B cell (primary cell): ENCODE measurements at regions not wholly inside any gene's neighbourhood (a gene's known extent, or its start where the extent isn't known, plus 50 kb on each side); places are given as distances from the start of the nearest gene placed in this dataset.

Experiments used
- EZH2 ChIP-seq: IDR thresholded peaks from 2 replicates; pipeline ENCODE4 v1.6.1; 2012; ENCODE audit warnings: borderline replicate concordance, low read depth, mild to moderate bottlenecking, moderate library complexity, low read length; ENCODE audit not compliant: insufficient read depth, poor library complexity, severe bottlenecking
- TF ChIP-seq, protein P1 (sequence below): fragments of 200-600 bp; IDR thresholded peaks from one replicate; pipeline ENCODE4 v1.8.0; 2022; ENCODE audit warnings: antibody characterized with exemption, mild to moderate bottlenecking

DNA sequence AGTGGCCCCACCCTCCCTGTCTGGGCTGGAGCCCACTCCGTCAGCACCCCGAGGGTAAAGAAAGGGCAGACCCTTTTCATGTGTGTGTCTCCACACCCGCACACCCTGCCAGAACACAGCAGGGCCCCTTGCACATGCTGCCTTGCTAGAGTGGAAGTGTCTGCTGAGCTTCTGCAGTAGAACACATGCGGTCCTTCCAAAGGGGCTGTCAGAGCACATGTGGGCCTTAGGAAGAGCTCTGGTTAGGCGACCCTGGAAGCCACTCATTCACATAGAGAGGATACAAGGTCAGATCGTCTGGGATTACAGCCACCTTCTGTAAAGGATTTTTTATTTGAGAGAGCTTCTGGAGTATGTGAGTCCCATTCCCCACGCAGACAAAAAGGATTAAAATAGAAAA is 613.2 kb upstream of the RAB6C start:
- TF ChIP-seq, protein P1, sequence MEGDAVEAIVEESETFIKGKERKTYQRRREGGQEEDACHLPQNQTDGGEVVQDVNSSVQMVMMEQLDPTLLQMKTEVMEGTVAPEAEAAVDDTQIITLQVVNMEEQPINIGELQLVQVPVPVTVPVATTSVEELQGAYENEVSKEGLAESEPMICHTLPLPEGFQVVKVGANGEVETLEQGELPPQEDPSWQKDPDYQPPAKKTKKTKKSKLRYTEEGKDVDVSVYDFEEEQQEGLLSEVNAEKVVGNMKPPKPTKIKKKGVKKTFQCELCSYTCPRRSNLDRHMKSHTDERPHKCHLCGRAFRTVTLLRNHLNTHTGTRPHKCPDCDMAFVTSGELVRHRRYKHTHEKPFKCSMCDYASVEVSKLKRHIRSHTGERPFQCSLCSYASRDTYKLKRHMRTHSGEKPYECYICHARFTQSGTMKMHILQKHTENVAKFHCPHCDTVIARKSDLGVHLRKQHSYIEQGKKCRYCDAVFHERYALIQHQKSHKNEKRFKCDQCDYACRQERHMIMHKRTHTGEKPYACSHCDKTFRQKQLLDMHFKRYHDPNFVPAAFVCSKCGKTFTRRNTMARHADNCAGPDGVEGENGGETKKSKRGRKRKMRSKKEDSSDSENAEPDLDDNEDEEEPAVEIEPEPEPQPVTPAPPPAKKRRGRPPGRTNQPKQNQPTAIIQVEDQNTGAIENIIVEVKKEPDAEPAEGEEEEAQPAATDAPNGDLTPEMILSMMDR, result no peak
- TF ChIP-seq EZH2, result no peak
